MG63 (cell line): ENCODE measurements at regions not wholly inside any gene's neighbourhood (a gene's known extent, or its start where the extent isn't known, plus 50 kb on each side); places are given as distances from the start of the nearest gene placed in this dataset.

Experiments used
- DNase-seq: peaks from one replicate; pipeline ENCODE4 v3.0.0-alpha.2; 2020
- H3K27me3 ChIP-seq: fragments of 250-450 bp; sonication (Bioruptor Pico); 2 replicates; pipeline ENCODE4 v1.5.1; 2020; ENCODE audit warnings: mild to moderate bottlenecking, moderate library complexity
- H3K36me3 ChIP-seq: fragments of 250-450 bp; sonication (Bioruptor Pico); 2 replicates; pipeline ENCODE4 v1.5.1; 2020; ENCODE audit warnings: mild to moderate bottlenecking, moderate library complexity
- H3K4me3 ChIP-seq: fragments of 250-450 bp; sonication (Bioruptor Pico); 2 replicates; pipeline ENCODE4 v1.5.1; 2020; ENCODE audit warnings: mild to moderate bottlenecking, moderate library complexity
- H3K9me3 ChIP-seq: fragments of 250-450 bp; sonication (Bioruptor Pico); 2 replicates; pipeline ENCODE4 v1.5.1; 2020; ENCODE audit warnings: mild to moderate bottlenecking, moderate library complexity

DNA sequence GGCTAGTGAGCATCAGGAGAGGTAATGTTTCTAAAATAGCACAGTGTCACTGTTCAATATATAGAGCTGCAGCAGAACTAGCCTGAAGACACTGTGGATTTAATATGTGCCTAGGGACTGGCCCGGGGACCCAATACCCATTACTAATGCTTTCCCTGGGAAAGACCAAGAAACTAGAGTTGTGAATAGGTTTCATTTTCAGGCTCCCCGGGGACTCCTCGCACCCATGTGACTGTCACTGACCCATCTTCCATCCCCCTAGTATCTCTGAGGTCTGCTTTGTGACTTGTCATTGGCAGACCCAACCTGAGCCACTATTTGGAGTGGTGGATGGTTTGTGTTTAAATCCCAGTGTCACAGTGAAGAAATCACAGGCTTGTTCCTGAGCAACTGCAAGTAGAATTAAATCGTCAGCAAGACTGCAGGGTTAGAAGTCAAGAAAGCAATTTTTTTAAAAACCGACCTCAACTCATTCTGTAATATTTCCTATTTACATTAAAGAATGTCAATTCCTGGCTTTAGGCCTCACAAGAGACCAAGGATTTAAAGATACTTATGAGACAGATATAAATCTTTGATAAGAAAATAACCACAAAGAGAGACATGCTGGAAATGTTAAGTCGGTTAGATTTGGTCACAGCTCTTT lies 130.0 kb upstream of the TNR start:
- no peak for DNase-seq
- H3K27me3 ChIP-seq, result no peaks in the 10 kb centered on the region
- no peaks in the 10 kb centered on the region for H3K36me3 ChIP-seq
- no peak overlapping the region for H3K4me3 ChIP-seq
- H3K9me3 ChIP-seq, result no peaks in the 10 kb centered on the region

- Histone ChIP-seq H3K4me3 (no peak overlapping the region), H3K36me3 (no peaks in the 10 kb centered on the region)
- no peak for DNase-seq
Measured at GRCh38 chr1:175872588-175872987, 129.2 kb upstream of the TNR start.

DNA sequence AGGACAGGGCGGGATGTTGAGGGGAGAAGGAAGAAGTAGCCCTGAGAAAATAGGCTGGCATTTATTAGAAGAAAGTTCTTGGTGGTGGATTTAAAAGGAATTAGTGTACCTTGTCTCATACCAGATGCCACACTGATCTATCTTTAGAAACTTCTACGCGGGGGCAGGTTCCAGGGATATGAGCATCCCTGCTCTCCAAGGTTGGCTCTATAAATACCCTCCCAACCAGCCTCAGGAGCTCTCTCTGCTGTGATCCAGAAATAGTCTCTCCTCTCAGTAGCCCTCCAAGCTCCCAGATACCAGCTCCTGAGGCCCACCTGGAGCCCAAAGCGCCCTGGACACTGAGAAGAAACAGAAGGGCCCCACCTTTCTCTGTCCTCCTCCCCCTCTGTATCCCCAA lies 128.3 kb upstream of the TNR start:
- Histone ChIP-seq H3K27me3 (no peaks in the 10 kb centered on the region), H3K36me3 (no peaks in the 10 kb centered on the region), H3K4me3 (no peak overlapping the region), H3K9me3 (no peaks in the 10 kb centered on the region)
- no peak for DNase-seq

More at GRCh38 chr1:175872588-175872987, 129.2 kb upstream of the TNR start:
- Histone ChIP-seq H3K9me3 (no peaks in the 10 kb centered on the region), H3K27me3 (no peaks in the 10 kb centered on the region)

GRCh38 chr1:175870217-175870616 lies 126.8 kb upstream of the TNR start:
- no peak for DNase-seq
- no peaks in the 10 kb centered on the region for H3K9me3 ChIP-seq
- no peaks in the 10 kb centered on the region for H3K36me3 ChIP-seq
- H3K27me3 ChIP-seq, result no peaks in the 10 kb centered on the region
- H3K4me3 ChIP-seq, result no peak overlapping the region

DNA sequence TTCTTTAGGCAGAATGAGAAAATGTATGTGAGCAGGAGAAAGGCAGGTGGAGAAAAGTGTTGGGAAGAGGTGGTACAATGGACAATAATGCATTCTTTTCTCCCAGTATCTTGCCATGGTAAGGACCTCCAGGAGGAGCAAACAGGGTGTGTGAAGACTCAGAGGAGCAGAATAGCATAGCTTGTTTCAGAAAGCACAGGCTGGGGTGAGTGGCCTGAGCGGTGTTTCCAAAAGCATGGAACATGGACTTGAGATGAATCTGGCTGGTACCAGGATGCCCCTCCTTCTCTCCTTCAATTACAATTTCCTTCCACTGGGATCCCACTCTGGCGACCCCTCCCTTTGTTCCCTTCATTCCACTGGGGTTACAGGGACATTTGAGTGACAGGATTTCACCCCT lies 123.4 kb upstream of the TNR start:
- DNase-seq, result no peak
- no peaks in the 10 kb centered on the region for H3K9me3 ChIP-seq
- H3K27me3 ChIP-seq, result no peaks in the 10 kb centered on the region
- no peak overlapping the region for H3K4me3 ChIP-seq
- H3K36me3 ChIP-seq, result no peaks in the 10 kb centered on the region

DNA sequence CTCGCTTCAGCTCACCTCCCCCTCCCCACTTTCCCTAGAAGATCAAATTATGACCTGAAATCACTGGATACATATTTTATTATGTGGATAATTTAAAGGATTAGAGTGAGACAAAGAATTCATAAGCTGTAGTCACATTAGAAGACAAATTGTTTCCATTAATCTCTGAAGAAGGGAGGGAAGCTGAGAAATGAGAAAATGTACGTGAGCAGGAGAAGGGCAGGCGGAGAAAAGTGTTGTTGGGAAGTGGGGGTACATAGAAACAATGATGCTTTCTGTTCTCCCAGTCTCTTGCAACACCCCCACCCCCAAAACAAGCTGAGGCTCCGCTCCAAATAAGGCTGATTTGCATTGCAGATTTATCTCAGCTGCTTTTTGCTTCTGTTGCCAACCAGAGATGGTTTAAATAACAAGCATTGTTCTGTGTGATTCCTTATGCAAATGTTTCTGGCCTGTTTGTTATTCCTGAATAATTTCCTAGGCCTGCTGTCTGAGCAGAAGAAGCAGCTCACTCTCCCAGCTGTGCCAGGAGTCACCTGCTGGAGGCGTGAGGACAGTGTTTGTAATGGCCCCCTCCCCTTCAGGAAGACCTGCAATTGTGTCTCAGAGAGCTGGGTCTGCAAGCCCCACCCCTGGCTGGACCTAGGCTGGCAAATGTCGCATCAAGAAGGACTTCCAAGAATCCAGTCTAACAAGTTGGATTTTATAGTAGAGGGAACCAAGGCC lies 121.8 kb upstream of the TNR start:
- Histone ChIP-seq H3K36me3 (no peaks in the 10 kb centered on the region), H3K4me3 (no peak overlapping the region), H3K9me3 (no peaks in the 10 kb centered on the region), H3K27me3 (no peaks in the 10 kb centered on the region)
- no peak for DNase-seq

DNA sequence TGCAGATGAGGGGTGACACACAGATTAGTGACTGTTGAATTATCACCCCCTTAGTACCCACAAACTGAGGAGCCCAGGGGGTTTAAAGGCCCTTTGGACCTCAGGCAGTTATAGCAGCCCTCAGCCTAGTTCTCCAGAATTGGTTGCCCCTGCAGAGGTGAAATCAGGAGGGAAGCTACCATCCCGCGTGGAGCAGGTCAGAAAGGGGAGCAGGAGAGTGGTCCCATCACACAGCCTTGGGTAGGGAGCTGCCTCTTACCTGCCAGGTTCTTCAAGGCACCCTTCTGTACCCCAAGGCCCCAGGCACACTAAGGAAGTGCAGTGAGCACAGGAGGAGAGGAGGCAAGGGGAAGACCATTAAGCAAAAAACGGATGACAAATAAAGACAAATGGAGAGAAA lies 121.2 kb upstream of the TNR start:
- H3K36me3 ChIP-seq, result no peaks in the 10 kb centered on the region
- DNase-seq, result no peak
- H3K4me3 ChIP-seq, result no peak overlapping the region
- no peaks in the 10 kb centered on the region for H3K9me3 ChIP-seq
- H3K27me3 ChIP-seq, result no peaks in the 10 kb centered on the region

DNA sequence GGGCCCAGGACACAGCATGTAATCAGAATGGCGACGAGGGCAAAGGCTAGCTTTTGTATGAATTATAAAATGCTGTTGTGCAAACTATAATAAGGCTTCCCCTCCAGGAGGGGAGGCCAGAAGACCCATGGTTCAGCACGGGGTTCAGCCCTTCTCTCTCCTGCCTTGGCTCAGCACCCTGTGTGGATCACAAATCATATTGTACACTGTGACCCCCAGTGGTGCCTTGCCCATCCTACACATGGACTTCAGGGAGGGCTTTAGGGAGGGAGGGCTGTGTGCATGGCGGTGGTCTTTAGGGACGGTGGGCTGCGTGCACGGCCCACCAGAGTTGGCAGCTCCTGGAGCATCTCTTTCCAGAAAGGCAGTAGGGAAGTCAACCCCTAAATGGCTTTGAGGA lies 120.8 kb upstream of the TNR start:
- no peak overlapping the region for H3K4me3 ChIP-seq
- no peaks in the 10 kb centered on the region for H3K9me3 ChIP-seq
- H3K36me3 ChIP-seq, result no peaks in the 10 kb centered on the region
- no peak for DNase-seq
- H3K27me3 ChIP-seq, result no peaks in the 10 kb centered on the region

GRCh38 chr1:175863299-175864050 lies 120.1 kb upstream of the TNR start:
- H3K27me3 ChIP-seq, result no peaks in the 10 kb centered on the region; the same call in 1 of the 2 replicates

DNA sequence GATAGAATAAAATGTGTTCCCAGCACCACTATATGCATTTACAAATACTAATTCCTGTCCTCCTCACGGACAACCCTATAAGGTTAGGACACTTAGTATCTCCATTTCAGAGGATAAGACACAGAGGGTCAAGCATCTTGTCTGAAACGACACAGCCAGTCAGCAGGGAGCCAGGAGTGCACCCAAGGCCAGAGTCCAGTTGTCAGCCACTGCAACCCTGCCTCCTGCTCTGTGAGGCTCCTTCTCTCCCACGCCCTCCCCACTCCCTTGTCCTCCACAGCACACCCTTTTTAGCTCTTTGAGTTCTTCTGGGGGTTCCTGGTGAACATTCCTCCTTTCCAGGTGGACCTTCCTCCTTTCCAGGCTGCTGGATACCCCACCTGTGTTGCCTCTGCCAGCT lies 119.0 kb upstream of the TNR start:
- Histone ChIP-seq H3K9me3 (no peaks in the 10 kb centered on the region), H3K27me3 (no peaks in the 10 kb centered on the region; the same call in 1 of the 2 replicates), H3K36me3 (no peaks in the 10 kb centered on the region), H3K4me3 (no peak overlapping the region)
- no peak for DNase-seq

More at GRCh38 chr1:175863299-175864050, 120.1 kb upstream of the TNR start:
- no peaks in the 10 kb centered on the region for H3K9me3 ChIP-seq
- H3K36me3 ChIP-seq, result no peaks in the 10 kb centered on the region
- no peak overlapping the region for H3K4me3 ChIP-seq
- no peak for DNase-seq

- no peaks in the 10 kb centered on the region; the same call in 1 of the 2 replicates for H3K27me3 ChIP-seq
- H3K9me3 ChIP-seq, result no peaks in the 10 kb centered on the region
- no peaks in the 10 kb centered on the region for H3K36me3 ChIP-seq
- no peak overlapping the region for H3K4me3 ChIP-seq
- DNase-seq, result no peak
Measured at GRCh38 chr1:175861626-175862367, 118.4 kb upstream of the TNR start.

DNA sequence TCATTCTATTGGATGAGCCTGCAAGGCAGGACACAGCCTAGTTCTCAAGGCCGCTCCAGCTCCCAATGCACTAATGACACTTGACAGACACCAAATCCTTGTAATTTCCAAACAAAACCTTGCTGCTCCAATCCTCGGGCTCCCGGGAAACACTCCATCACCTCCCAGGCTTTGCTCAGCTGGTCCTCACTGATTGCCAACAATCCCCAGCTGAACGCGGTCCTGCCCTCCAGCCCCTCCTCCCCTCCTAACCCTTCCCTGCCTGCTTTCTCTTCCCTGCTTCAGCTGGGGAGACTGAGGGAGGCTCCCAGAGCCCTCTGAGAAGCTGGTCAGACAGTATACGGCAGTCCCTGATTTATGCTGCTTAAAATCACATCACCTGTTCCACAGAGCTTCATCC lies 114.4 kb upstream of the TNR start:
- Histone ChIP-seq H3K36me3 (no peaks in the 10 kb centered on the region), H3K27me3 (peaks cover 11% of the 10 kb centered on the region), H3K9me3 (no peaks in the 10 kb centered on the region), H3K4me3 (no peak overlapping the region)
- DNase-seq, result no peak

- Histone ChIP-seq H3K36me3 (no peaks in the 10 kb centered on the region), H3K4me3 (no peak overlapping the region), H3K9me3 (no peaks in the 10 kb centered on the region), H3K27me3 (peaks cover 11% of the 10 kb centered on the region)
- no peak for DNase-seq
Measured at GRCh38 chr1:175853681-175854080, 110.3 kb upstream of the TNR start.

GRCh38 chr1:175851749-175852148 lies 108.4 kb upstream of the TNR start:
- H3K9me3 ChIP-seq, result no peaks in the 10 kb centered on the region
- no peak overlapping the region for H3K4me3 ChIP-seq
- H3K36me3 ChIP-seq, result no peaks in the 10 kb centered on the region
- DNase-seq, result no peak
- H3K27me3 ChIP-seq, result peaks cover 13% of the 10 kb centered on the region; the same call in 1 of the 2 replicates

- Histone ChIP-seq H3K9me3 (no peaks in the 10 kb centered on the region), H3K27me3 (peaks cover 9% of the 10 kb centered on the region; the same call in 1 of the 2 replicates), H3K4me3 (no peak overlapping the region), H3K36me3 (no peaks in the 10 kb centered on the region)
- DNase-seq, result no peak
Measured at GRCh38 chr1:175848329-175848728, 104.9 kb upstream of the TNR start.

DNA sequence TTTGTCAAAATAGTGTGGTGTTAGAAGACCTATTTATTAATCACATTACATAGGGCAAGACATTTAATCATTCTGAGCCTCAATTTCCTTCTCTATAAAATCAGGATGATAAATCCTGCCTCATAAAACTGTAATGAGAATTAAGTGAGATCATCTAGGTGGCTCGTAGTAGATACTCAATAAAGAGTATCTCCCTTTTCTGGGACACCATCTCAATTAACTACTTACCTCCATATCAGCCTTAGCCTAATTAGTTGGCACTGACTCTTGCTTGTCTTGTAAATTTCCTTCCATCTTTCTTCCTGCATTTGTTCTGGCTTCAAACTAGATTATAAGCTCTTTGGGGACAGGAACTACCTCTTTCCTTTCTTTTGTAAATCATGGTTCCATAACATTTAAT lies 102.6 kb upstream of the TNR start:
- DNase-seq, result no peak

GRCh38 chr1:175845338-175845737 lies 101.9 kb upstream of the TNR start:
- H3K4me3 ChIP-seq, result no peak overlapping the region
- no peak for DNase-seq
- peaks cover 11% of the 10 kb centered on the region; the same call in 1 of the 2 replicates for H3K27me3 ChIP-seq
- no peaks in the 10 kb centered on the region for H3K9me3 ChIP-seq
- no peaks in the 10 kb centered on the region for H3K36me3 ChIP-seq

More for the DNA sequence above, 102.6 kb upstream of the TNR start:
- Histone ChIP-seq H3K4me3 (no peak overlapping the region), H3K27me3 (peaks cover 11% of the 10 kb centered on the region; the same call in 1 of the 2 replicates), H3K36me3 (no peaks in the 10 kb centered on the region), H3K9me3 (no peaks in the 10 kb centered on the region)
